GM12872 (cell line): ENCODE measurements at regions not wholly inside any gene's neighbourhood (a gene's known extent, or its start where the extent isn't known, plus 50 kb on each side); places are given as distances from the start of the nearest gene placed in this dataset.

Experiments used
- TF ChIP-seq, protein P1 (sequence below): IDR thresholded peaks from 3 replicates; pipeline ENCODE4 v1.5.1; 2011; ENCODE audit warnings: low read depth, mild to moderate bottlenecking, low read length, moderate library complexity; ENCODE audit not compliant: insufficient read depth

GRCh38 chr13:44692173-44692713, 116.1 kb upstream of the TSC22D1 start:
- TF ChIP-seq, protein P1, sequence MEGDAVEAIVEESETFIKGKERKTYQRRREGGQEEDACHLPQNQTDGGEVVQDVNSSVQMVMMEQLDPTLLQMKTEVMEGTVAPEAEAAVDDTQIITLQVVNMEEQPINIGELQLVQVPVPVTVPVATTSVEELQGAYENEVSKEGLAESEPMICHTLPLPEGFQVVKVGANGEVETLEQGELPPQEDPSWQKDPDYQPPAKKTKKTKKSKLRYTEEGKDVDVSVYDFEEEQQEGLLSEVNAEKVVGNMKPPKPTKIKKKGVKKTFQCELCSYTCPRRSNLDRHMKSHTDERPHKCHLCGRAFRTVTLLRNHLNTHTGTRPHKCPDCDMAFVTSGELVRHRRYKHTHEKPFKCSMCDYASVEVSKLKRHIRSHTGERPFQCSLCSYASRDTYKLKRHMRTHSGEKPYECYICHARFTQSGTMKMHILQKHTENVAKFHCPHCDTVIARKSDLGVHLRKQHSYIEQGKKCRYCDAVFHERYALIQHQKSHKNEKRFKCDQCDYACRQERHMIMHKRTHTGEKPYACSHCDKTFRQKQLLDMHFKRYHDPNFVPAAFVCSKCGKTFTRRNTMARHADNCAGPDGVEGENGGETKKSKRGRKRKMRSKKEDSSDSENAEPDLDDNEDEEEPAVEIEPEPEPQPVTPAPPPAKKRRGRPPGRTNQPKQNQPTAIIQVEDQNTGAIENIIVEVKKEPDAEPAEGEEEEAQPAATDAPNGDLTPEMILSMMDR = no peak

GRCh38 chr13:44690376-44690775, 114.2 kb upstream of the TSC22D1 start:
- TF ChIP-seq, protein P1 = no peak

DNA sequence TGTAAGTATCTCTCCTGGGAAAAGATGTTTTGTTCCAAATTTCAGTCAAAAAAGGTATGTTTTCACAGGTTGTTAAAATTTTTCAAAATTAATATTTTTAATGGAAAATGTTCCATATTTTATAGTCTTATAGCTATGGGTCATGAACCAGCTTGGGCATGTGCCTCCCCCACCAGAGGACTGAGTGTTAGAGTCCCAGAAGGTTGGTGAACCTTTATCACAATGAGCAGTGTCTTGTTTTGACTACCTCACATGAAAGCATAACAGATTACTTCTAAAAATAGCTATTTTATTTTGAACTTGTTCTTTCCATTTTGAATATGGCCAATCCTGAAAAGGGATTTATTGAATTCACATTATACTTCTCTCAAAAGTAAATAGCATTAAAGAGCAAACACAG, 112.5 kb upstream of the TSC22D1 start:
- TF ChIP-seq, protein P1 = no peak

GRCh38 chr13:44686531-44686934, 110.4 kb upstream of the TSC22D1 start:
- TF ChIP-seq, protein P1 = no peak

DNA sequence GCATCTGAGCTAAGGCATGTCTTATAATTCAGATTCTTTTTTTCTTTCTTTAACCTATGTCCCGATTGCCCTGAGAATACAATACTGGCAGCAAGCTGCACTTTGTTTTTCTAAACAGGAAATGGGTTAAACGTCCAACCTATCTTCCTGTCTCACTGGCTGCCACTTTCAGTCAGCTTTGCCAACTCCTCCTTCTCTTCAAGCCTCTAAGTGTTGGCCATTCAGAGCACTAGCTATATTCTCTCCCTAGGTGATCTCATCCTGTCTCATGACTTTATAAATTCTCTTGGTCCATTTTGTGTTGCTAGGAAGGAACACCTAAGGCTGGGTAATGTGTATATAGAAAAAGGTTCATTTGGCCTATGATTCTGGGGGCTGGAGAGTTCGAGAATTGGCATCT, 109.5 kb upstream of the TSC22D1 start:
- TF ChIP-seq, protein P1 = no peak

GRCh38 chr13:44680746-44681355, 104.7 kb upstream of the TSC22D1 start:
- TF ChIP-seq, protein P1 = no peak

DNA sequence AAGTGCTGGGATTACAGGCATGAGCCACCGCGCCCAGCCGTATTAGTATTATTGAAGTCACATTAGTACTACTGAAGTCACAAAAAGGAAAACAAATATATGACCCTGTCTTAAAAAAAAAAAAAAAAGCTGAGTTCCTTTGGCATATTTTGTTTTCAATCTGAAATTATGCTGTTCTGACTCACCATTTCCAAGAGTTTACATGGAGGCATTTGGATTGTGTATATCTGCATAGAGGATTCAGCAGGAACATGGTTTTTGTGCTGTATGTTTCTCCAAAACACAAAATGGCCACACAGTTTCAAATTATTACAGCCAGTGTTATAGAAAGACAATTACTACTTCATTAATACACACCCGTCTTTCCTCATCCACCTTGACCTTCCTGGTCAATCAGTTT, 103.5 kb upstream of the TSC22D1 start:
- TF ChIP-seq, protein P1 = no peak
